GM20000 (cell line): ENCODE measurements at regions not wholly inside any gene's neighbourhood (a gene's known extent, or its start where the extent isn't known, plus 50 kb on each side); places are given as distances from the start of the nearest gene placed in this dataset.

Experiments
- DNase-seq: peaks from one replicate; pipeline ENCODE4 v3.0.0; 2012; ENCODE audit warnings: low spot score
- CTCF ChIP-seq: IDR thresholded peaks from 2 replicates; pipeline ENCODE4 v1.5.1; 2012; ENCODE audit warnings: mild to moderate bottlenecking, control low read depth; ENCODE audit errors: extremely low read depth, missing control alignments

GRCh38 chr6:85110943-85111342 is 338.9 kb upstream of the NT5E start:
- DNase-seq = no peak
- TF ChIP-seq CTCF = no peak

- DNase-seq = no peak
- no peak for TF ChIP-seq CTCF
Measured at GRCh38 chr6:85107701-85108100, 342.2 kb upstream of the NT5E start.

GRCh38 chr6:85096976-85097375 is 332.6 kb upstream of the TBX18 start:
- DNase-seq = no peak
- TF ChIP-seq CTCF = no peak

- no peak for TF ChIP-seq CTCF
- no peak for DNase-seq
Measured at GRCh38 chr6:85092226-85092625, 327.8 kb upstream of the TBX18 start.

- TF ChIP-seq CTCF = no peak
- DNase-seq = no peak
Measured at GRCh38 chr6:85089255-85089654, 324.9 kb upstream of the TBX18 start.

GRCh38 chr6:85085875-85086274 is 321.5 kb upstream of the TBX18 start:
- DNase-seq = no peak
- no peak for TF ChIP-seq CTCF

- no peak for TF ChIP-seq CTCF
Measured at GRCh38 chr6:85081102-85081501, 316.7 kb upstream of the TBX18 start.

More at GRCh38 chr6:85081102-85081501, 316.7 kb upstream of the TBX18 start:
- DNase-seq = no peak
